Pancreas (tissue), 10 donors: ENCODE measurements at regions not wholly inside any gene's neighbourhood (a gene's known extent, or its start where the extent isn't known, plus 50 kb on each side); places are given as distances from the start of the nearest gene placed in this dataset.

Source experiments
- ATAC-seq, 4 donors: fragments of 200-7000 bp; cut with Tn5 transposase; one replicate each; pipeline versions ENCODE4 v1.8.0 to v1.9.1; 2020; ENCODE audit warnings: mild to moderate bottlenecking in 4 of 4, moderate library complexity in 4 of 4
- DNase-seq, 6 donors: peaks; one replicate each; pipeline ENCODE4 v3.0.0-alpha.2; 2020
- FAIRE-seq: peaks from 2 replicates; lab custom pipeline; 2012; peaks lifted over from hg19 to GRCh38; lab: Jason Lieb, UNC
- H3K27ac ChIP-seq, 4 donors: fragments of 200-600 bp; sonication (generic); 1 replicate in 3 of 4; 2 replicates in 1 of 4; pipeline versions ENCODE4 v1.5.0 to v1.8.0; 2020
- H3K27me3 ChIP-seq, 4 donors: fragments of 200-600 bp; one replicate each; pipeline ENCODE4 v1.8.0; 2021
- H3K36me3 ChIP-seq, 3 donors: fragments of 200-600 bp; sonication (generic) in 1 of 3; one replicate each; pipeline versions ENCODE4 v1.5.0 to v1.8.0; 2020 to 2021
- H3K4me1 ChIP-seq, 3 donors: fragments of 200-600 bp; one replicate each; pipeline ENCODE4 v1.8.0; 2021
- H3K4me3 ChIP-seq, 4 donors: fragments of 200-600 bp; sonication (generic) in 2 of 4; one replicate each; pipeline versions ENCODE4 v1.5.0 to v1.8.0; 2020 to 2021
- H3K9me3 ChIP-seq, 4 donors: fragments of 200-600 bp; one replicate each; pipeline ENCODE4 v1.8.0; 2021
- WGBS, 2 donors: extraction: QIAGEN DNeasy Blood & Tissue Kit; methylation state at CpG; one replicate each; pipeline ENCODE4 v1.1.7; 2013; 5-methylcytosine and 5-hydroxymethylcytosine counted together
- intact Hi-C, 3 donors: fragments of 100-400 bp; cut with DNase I; formaldehyde crosslinking; loops; one replicate each; pipeline versions ENCODE4 v1.11.1 to v1.14.2; 2022
- TF ChIP-seq, protein P1 (sequence below), 4 donors: fragments of 200-600 bp; sonication (generic) in 3 of 4; IDR thresholded peaks; one replicate each; pipeline versions ENCODE4 v1.5.0 to v1.8.0; 2021; ENCODE audit warnings: antibody characterized with exemption in 4 of 4
- donor health status: healthy with polysubstance abuse.
- donor health status: DM: no; HTN: no; CAD: no; lungs with moderate emphysema.
- donor health status: DM: no; HTN: no; CAD: no.
- donor health status: control.
- donor health status: control.
- donor health status: Bipolar disorder and iron deficiency.
- donor health status: DM: yes; HTN: yes; CAD: no.
- donor health status: DM: no; HTN: no; CAD: no.
- donor health status: DM: no; HTN: no; CAD: no.
- donor health status: DM: yes; HTN: yes; CAD: no.

GRCh38 chr4:24434241-24434640 is 150.1 kb downstream of the DHX15 start:
- TF ChIP-seq, protein P1, sequence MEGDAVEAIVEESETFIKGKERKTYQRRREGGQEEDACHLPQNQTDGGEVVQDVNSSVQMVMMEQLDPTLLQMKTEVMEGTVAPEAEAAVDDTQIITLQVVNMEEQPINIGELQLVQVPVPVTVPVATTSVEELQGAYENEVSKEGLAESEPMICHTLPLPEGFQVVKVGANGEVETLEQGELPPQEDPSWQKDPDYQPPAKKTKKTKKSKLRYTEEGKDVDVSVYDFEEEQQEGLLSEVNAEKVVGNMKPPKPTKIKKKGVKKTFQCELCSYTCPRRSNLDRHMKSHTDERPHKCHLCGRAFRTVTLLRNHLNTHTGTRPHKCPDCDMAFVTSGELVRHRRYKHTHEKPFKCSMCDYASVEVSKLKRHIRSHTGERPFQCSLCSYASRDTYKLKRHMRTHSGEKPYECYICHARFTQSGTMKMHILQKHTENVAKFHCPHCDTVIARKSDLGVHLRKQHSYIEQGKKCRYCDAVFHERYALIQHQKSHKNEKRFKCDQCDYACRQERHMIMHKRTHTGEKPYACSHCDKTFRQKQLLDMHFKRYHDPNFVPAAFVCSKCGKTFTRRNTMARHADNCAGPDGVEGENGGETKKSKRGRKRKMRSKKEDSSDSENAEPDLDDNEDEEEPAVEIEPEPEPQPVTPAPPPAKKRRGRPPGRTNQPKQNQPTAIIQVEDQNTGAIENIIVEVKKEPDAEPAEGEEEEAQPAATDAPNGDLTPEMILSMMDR (IDR thresholded peaks at IDR 0.05), result no peak
- no peak overlapping the region for H3K27ac ChIP-seq
- no peaks in the 10 kb centered on the region for H3K4me1 ChIP-seq
- H3K4me3 ChIP-seq, result no peak overlapping the region
- WGBS, 2 donors, result 53 to 69% methylated on average over 10 of the region's 10 CpGs
- no peaks in the 10 kb centered on the region for H3K9me3 ChIP-seq
- ATAC-seq (no peak), FAIRE-seq (no peak), DNase-seq (no peak)
- intact Hi-C loops, result no loop called here
- no peaks in the 10 kb centered on the region for H3K27me3 ChIP-seq
- no peaks in the 10 kb centered on the region for H3K36me3 ChIP-seq

DNA sequence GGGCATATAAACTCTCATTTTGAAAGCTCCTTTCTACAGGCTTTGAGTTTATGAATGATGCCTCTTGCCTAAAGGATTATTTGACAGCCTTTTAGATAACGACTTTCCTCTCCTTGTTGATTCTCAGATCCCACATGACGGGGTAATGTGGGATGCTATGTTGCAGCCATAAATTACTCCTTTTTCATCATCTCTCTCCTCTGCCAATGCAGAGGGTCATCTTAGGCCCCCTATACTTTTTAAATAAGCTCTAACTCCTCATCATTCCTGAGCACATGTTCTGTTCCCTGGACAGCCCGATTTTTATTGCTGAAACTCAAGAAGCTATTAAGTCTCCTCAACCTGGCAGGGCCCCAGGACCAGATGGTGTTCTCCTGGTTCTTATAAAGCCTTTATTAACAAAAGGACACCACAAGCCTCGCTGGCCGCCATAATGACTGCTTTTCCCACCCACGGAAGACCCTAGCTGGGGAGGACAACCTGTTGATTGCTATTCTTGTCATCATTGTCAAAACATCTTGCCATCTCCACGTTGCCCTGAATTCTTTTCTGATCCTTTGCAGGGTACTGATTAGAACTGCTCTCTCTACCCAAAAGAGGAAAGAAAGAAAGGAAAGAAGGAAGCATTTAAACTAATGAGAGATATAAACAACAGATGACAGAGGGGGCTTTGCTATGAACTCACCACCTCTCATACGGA is 150.7 kb downstream of the DHX15 start:
- 52 to 54% methylated on average over 8 of the region's 8 CpGs for WGBS, 2 donors
- Histone ChIP-seq H3K27ac (no peak overlapping the region), H3K27me3 (no peaks in the 10 kb centered on the region), H3K4me1 (no peaks in the 10 kb centered on the region), H3K9me3 (no peaks in the 10 kb centered on the region), H3K36me3 (no peaks in the 10 kb centered on the region), H3K4me3 (no peak overlapping the region)
- FAIRE-seq, result no peak
- intact Hi-C loops, result no loop called here
- DNase-seq, result no peak
- ATAC-seq, result no peak
- TF ChIP-seq, protein P1 (IDR thresholded peaks at IDR 0.05), result no peak

GRCh38 chr4:24428850-24429249 is 155.5 kb downstream of the DHX15 start:
- Histone ChIP-seq H3K4me1 (no peaks in the 10 kb centered on the region), H3K27me3 (no peaks in the 10 kb centered on the region), H3K27ac (no peak overlapping the region), H3K4me3 (no peak overlapping the region), H3K36me3 (no peaks in the 10 kb centered on the region), H3K9me3 (no peaks in the 10 kb centered on the region)
- ATAC-seq (no peak), FAIRE-seq (no peak), DNase-seq (no peak)
- WGBS, 2 donors, result 51 to 57% methylated on average over 6 of the region's 6 CpGs
- intact Hi-C loops, result no loop called here
- TF ChIP-seq, protein P1 (IDR thresholded peaks at IDR 0.05), result no peak

- Histone ChIP-seq H3K36me3 (no peaks in the 10 kb centered on the region), H3K9me3 (no peaks in the 10 kb centered on the region), H3K27ac (no peak overlapping the region), H3K27me3 (no peaks in the 10 kb centered on the region), H3K4me3 (no peak overlapping the region), H3K4me1 (no peaks in the 10 kb centered on the region)
- DNase-seq, result no peak
- 52 to 54% methylated on average over 5 of the region's 5 CpGs for WGBS, 2 donors
- ATAC-seq, result no peak
- TF ChIP-seq, protein P1 (IDR thresholded peaks at IDR 0.05), result no peak
- no peak for FAIRE-seq
- intact Hi-C loops, result no loop called here
Measured at GRCh38 chr4:24426557-24426956, 157.8 kb downstream of the DHX15 start.

- intact Hi-C loops, result no loop called here
- WGBS, 2 donors, result 38 to 49% methylated on average over 3 of the region's 3 CpGs
- Histone ChIP-seq H3K9me3 (no peaks in the 10 kb centered on the region), H3K27ac (no peak overlapping the region), H3K4me1 (no peaks in the 10 kb centered on the region), H3K36me3 (no peaks in the 10 kb centered on the region), H3K4me3 (no peak overlapping the region), H3K27me3 (no peaks in the 10 kb centered on the region)
- no peak for ATAC-seq
- no peak for FAIRE-seq
- TF ChIP-seq, protein P1 (IDR thresholded peaks at IDR 0.05), result no peak
- no peak for DNase-seq
Measured at GRCh38 chr4:24425863-24426262, 158.5 kb downstream of the DHX15 start.
